Ovary (tissue), 3 donors: ENCODE measurements at regions not wholly inside any gene's neighbourhood (a gene's known extent, or its start where the extent isn't known, plus 50 kb on each side); places are given as distances from the start of the nearest gene placed in this dataset.

Source experiments
- POLR2A ChIP-seq: fragments of 450-650 bp; IDR thresholded peaks from one replicate; pipeline ENCODE4 v1.6.1; 2017; ENCODE audit warnings: antibody characterized with exemption, mild to moderate bottlenecking, moderate library complexity
- TF ChIP-seq, protein P1 (sequence below), 3 donors: fragments of 450-650 bp in 2 of 3; fragments of 200-600 bp in 1 of 3; IDR thresholded peaks; one replicate each; pipeline versions ENCODE4 v1.5.1 to v1.8.0; 2016 to 2022; ENCODE audit warnings: antibody characterized with exemption in 3 of 3, mild to moderate bottlenecking in 1 of 3
- donor health status: DM: no; HTN: no; CAD: no.

GRCh38 chr2:6776125-6776524, 89.6 kb downstream of the CMPK2 start:
- TF ChIP-seq, protein P1, sequence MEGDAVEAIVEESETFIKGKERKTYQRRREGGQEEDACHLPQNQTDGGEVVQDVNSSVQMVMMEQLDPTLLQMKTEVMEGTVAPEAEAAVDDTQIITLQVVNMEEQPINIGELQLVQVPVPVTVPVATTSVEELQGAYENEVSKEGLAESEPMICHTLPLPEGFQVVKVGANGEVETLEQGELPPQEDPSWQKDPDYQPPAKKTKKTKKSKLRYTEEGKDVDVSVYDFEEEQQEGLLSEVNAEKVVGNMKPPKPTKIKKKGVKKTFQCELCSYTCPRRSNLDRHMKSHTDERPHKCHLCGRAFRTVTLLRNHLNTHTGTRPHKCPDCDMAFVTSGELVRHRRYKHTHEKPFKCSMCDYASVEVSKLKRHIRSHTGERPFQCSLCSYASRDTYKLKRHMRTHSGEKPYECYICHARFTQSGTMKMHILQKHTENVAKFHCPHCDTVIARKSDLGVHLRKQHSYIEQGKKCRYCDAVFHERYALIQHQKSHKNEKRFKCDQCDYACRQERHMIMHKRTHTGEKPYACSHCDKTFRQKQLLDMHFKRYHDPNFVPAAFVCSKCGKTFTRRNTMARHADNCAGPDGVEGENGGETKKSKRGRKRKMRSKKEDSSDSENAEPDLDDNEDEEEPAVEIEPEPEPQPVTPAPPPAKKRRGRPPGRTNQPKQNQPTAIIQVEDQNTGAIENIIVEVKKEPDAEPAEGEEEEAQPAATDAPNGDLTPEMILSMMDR (IDR thresholded peaks at IDR 0.05), result no peak
- TF ChIP-seq POLR2A, result no peak
